Transverse colon (tissue), 3 donors: ENCODE measurements at regions not wholly inside any gene's neighbourhood (a gene's known extent, or its start where the extent isn't known, plus 50 kb on each side); places are given as distances from the start of the nearest gene placed in this dataset.

Experiments
- POLR2A ChIP-seq: fragments of 450-650 bp; IDR thresholded peaks from one replicate; pipeline ENCODE4 v1.6.1; 2016; ENCODE audit warnings: antibody characterized with exemption, mild to moderate bottlenecking, moderate library complexity
- TF ChIP-seq, protein P1 (sequence below), 5 experiments: fragments of 200-600 bp in 3 of 5; fragments of 450-650 bp in 2 of 5; sonication (generic) in 3 of 5; IDR thresholded peaks; 1 replicate in 2 of 5; 2 replicates in 3 of 5; pipeline ENCODE4 v1.5.1; 2016 to 2017; ENCODE audit warnings: antibody characterized with exemption in 5 of 5, inconsistent platforms in 3 of 5, mild to moderate bottlenecking in 2 of 5, moderate library complexity in 1 of 5

DNA sequence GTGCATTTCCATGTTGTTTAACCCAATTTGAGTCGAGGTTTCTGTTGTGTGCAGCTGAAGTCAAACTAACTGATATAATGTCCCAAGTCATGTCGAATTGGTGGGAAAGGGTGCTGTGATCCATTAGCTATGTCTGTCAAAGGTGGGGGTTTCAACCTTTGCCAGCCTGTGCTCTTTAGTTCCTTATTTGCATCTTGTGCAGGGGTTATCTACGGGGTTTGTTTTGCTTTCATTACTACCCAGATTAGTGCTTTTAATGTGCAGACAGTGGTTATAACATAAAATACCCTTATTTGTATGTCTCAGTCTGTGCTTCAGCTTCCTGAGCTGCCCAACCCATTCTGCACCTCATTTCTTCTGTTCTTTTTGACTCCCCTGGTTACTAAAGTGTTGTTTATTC lies 271.9 kb upstream of the CXCR4 start:
- TF ChIP-seq, protein P1, sequence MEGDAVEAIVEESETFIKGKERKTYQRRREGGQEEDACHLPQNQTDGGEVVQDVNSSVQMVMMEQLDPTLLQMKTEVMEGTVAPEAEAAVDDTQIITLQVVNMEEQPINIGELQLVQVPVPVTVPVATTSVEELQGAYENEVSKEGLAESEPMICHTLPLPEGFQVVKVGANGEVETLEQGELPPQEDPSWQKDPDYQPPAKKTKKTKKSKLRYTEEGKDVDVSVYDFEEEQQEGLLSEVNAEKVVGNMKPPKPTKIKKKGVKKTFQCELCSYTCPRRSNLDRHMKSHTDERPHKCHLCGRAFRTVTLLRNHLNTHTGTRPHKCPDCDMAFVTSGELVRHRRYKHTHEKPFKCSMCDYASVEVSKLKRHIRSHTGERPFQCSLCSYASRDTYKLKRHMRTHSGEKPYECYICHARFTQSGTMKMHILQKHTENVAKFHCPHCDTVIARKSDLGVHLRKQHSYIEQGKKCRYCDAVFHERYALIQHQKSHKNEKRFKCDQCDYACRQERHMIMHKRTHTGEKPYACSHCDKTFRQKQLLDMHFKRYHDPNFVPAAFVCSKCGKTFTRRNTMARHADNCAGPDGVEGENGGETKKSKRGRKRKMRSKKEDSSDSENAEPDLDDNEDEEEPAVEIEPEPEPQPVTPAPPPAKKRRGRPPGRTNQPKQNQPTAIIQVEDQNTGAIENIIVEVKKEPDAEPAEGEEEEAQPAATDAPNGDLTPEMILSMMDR (IDR thresholded peaks at IDR 0.05) = no peak
- no peak for TF ChIP-seq POLR2A
